Femur (tissue), 1 donor: ENCODE measurements at regions not wholly inside any gene's neighbourhood (a gene's known extent, or its start where the extent isn't known, plus 50 kb on each side); places are given as distances from the start of the nearest gene placed in this dataset.

Experiments
- DNase-seq: peaks from one replicate; pipeline ENCODE4 v3.0.0-alpha.2; 2017

GRCh38 chr10:29237786-29238185 lies 51.1 kb upstream of the LYZL1 start:
- no peak for DNase-seq

DNA sequence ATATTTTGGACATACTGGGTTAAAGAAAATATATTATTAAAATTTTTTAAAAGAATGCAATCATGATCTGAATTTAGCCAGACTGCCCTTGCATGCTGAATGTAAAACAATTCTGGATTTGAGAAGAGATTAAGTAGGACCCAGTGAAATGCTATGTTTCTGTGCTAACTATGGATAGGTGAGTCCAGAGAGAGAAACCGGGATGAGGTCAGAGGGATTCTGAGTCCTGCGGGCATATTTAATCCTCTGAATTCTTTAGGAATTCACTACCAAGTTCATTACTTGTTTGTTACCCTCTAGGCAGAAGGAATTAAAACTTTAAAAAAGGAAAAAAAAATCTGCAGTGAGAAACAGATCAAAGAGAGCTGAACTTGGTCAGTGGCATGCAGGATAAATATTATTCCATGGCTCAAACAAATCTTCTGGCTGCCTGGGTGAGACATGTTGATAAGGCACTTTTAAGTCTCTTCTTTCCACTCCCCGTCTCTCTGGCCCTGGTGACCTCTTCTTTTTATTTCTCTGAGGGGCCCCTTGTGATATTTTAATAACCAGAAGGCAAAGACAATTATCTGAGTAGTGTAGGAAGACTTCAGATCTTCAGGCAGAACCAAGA lies 50.2 kb upstream of the LYZL1 start:
- no peak for DNase-seq
